COLO668 (cell line): ENCODE measurements at regions not wholly inside any gene's neighbourhood (a gene's known extent, or its start where the extent isn't known, plus 50 kb on each side); places are given as distances from the start of the nearest gene placed in this dataset.

Source experiments
- DNase-seq: peaks from one replicate; lab custom pipeline; 2025; ENCODE audit not compliant: unreplicated experiment; lab: John Stamatoyannopoulos, UW

DNA sequence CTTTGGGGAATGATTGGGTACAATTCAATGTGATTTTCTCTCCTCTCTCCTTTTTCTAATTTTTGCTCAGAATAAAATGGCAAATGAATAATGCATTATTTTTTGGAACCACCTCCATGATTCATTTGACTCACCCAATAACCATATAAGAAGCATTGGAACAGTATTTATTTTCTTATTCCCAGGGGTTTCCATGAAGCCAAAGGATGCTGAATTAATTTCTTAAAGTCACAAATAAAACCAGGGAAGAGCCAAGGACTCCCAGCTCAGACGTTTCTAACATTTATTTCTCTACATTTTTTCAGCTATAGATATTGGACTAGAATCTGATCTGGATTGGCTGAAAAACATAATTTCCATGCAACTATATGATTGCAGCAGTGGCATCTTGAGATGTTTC is 735.2 kb upstream of the ANKRD30A start:
- DNase-seq = no peak

DNA sequence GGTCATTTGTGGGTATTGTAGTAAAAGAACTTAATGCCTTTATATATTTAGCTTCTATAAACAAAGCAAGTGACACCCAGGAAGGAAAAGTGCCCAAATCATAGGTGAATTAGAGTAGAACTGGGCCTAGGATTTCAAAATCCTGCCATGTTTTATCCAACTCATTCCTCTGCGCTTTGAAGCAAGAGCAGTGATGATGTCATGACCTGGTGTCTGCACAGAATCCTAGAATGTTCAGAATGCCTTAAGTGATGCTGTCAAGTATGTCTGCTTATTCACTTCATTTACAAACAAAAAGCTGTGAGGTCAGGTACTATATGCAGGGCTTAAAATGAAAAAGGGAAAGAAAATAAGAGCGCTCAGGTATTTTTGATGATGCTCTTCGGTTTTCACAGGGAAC is 737.2 kb upstream of the ANKRD30A start:
- no peak for DNase-seq

DNA sequence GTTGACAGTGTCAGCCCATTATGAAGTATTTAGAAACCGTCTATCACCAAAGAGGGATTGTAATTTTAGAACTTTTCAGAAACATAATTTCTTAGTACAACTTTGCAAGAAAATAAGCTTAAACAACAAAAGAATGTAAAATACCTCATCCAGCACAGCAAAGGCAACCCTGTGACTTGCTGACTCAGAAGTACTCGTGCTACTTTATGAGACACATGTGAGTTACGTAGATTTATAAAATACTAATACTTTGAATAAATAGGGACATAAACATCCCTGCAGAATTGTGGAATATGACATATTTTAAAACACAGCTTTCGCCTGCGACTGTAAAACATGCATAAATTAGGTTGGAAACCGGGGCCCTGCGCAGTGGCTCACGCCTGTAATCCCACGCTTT is 739.7 kb upstream of the ANKRD30A start:
- no peak for DNase-seq

DNA sequence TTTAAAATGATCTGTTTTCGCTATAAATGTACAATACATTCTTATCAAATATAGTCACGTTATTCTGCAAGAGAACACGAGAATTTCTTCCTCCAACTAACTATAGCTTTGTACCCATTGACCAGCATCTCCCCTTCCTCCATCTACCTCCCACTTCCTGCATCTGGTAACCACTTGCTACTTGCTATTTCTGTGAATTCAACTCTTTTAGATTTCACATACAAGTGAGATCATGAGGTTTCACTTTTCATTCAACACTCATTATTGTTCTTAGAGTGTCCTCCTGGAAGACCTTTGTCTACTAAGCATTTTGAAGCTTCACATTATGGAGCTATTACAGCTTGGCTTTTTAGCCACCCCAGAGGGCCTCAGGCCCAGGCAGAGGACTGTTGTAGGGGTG is 741.3 kb upstream of the FZD8 start:
- no peak for DNase-seq

DNA sequence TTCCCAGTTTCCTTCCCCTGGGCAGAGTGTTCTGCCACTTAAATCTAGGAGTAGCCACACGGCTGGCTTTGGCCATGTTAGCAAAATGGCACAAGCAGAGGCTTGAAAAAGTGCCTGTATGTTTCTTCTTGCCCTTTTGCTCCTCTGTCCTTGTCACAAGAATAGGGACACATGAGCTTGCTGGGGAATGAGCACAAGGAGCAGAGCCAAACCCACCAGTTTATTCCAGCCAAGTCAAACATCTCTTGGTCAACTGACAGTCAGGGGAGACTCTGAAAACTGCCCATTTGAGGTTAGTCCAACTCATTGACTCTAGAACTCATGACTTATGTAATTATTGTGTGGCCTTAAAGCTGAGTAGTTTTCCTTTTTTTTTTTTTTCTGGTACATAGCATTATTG is 739.7 kb upstream of the FZD8 start:
- no peak for DNase-seq

DNA sequence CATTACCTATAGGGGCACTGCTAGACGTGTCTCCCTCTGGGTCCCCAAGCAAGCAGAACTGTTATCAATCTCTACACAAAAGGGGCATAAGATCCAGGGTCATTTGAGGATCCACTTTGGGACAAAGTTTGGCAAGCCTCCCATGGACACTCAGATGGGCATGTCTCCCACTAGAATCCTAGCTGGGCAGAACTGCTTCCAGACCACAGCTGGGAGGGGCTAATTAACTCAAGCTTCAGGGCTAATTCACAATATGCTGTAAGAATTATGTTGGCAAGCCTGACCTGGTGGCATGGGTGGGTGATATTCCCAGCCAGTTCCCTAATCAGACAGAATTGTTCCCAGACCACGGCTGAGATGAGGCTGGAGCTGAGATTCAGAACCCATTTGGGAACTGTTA is 738.4 kb upstream of the FZD8 start:
- no peak for DNase-seq

DNA sequence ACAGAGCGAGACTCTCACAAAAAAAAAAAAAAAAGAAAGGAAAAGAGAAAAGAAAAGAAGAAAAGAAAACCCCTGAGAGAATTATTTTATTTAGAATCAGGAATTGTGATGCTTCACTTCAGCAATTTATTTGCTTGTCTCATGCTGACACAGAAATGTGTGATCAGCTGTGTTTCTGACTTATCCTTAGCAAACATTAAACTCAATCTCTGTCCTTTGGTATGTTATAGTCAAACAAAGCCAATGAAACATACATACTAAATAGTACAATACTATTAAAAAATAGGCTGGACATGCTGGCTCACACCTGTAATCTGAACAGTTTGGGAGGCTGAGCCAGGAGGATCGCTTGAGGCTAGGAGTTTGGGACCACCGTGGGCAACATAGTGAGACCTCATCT is 733.0 kb upstream of the FZD8 start:
- DNase-seq = no peak

DNA sequence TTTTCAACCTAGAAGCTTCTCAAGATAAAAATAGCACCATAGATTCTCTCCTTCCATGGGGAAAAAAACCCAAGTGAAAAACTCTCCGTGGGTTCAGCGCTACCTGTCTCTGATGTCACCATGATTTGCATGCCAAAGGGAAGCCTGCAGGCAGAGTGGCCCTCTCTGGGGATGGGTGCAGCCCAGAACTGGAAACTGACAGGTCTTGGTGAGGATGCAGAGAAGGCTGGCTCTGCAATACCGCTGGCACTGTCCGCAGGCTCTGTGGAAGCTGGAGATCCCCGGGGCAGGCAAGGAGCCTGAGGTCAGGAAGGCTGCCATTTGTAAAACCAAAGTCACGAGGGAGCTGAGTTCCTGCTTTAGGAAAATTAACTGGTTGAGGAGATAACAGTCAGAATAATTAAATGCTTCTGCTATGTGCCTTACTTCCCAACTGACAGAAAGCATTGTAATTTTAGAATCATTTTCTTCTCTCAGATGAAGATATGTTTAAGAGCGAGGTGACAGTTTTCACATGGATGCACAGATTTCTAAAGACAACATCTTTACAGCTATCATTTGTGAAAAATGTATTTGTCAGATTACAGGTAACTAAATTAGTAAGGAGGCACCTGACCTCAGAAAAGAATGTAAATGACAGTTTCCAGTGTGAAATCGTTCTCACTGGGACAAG is 731.5 kb upstream of the FZD8 start:
- DNase-seq = no peak

DNA sequence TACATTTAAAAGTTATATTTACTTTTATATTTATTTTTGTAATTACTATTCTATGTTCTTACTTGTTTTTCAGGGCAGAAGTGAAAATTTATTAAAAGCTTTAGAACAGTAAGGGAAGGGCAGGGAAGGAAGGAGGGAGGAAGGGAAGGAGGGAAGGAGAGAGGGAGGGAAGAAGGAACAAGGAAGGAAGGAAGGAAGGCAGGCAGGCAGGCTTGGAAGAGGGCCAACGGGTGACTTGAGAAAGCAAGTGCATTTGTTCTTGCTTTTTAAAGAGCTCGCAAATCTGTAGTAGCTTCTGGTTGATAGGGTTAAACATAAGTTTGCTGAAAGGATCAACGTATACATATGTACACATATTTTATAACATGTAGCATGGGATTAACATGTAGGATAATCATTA is 725.3 kb upstream of the FZD8 start:
- DNase-seq = no peak

DNA sequence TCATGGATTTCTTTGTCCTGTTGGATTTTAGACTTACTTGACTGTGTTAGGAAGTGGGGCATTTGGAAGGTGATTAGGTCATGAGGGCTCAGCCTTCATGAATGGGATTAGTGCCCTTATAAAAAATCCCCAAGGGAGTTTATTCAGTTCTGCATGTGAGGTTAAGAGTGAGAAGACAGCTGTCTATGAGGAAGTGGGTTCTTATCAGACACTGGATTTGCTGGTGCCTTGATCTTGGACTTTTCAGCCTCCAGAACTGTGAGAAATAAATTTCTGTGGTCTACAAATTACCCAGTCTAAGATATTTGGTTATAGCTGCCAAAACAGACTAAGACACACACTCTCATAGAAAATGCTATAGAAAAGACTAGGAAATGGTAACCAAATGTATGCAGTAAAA is 724.7 kb upstream of the FZD8 start:
- DNase-seq = no peak

DNA sequence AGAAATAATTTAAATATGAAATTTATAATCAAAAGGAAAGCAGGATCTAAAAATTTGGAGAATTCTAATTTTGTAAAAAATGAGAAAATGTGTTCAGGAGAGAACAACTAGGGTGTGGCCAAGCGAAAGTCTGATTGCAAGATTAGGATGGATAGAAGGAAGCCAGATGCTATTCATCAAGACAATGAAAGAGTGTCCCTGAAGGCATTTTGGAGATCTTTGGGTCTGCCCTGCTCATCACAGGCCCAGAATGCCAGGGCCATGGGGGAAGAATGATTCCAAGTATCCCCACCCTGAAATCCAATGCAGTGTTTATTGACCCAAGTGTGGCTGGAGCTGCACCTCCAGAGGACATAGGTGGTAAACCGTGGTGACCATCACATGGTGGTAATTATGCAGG is 724.0 kb upstream of the FZD8 start:
- DNase-seq = no peak

DNA sequence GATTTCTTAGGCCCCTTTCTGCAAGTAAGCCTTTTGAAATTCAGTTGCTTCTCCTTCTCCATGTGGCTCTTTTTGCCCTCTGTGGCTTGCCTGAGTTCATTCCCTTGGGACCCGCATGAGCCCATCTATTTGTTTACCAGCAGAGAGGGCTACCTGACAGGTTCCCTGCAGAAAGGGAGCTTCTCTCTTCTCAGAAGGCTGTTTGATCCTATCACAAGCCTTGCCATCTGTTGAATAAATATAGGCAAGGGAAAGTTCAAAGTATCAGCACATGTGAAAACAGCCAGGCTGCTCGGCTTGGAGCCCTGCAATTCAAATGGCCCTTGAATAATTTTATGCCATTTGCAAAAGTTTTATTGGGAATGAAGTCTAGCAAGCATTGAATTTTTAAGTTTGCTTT is 720.2 kb upstream of the FZD8 start:
- no peak for DNase-seq

DNA sequence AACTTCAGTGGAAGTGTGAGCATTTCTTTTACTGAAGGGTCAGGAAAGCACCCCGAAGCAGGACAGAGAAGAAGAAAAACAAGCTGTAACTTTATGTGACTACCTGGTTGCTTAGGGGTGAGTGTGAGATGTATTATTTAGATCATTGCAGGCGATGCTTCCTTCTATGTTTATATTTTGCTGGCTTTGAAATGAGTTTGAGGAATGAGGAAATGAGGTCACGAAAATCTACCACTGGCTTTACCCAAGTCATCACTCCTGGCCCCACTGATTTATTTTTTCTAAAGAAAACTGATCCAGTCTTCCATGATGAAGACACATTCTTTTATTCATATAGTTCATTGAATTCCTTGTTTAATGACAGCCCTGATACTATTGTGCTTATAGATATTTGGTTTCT is 716.6 kb upstream of the FZD8 start:
- DNase-seq = no peak

DNA sequence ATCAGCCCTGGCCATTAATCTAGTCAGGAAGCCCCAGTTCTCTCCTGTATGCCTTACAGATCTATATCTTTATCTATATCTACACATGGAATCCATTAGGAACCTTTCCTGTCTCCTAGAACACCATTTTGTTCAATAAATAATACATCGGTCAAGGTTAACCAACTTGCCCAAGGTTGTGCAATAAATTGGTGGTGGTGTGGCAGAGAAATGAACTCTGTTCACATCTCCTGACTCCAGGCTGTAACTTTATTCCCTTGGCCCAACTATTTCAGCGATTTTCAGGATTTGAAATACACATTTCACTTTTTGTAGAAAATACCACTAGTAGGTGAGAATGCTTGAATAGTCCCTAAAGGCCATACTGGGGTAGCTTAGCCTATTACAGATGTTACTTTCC is 712.5 kb upstream of the FZD8 start:
- no peak for DNase-seq

DNA sequence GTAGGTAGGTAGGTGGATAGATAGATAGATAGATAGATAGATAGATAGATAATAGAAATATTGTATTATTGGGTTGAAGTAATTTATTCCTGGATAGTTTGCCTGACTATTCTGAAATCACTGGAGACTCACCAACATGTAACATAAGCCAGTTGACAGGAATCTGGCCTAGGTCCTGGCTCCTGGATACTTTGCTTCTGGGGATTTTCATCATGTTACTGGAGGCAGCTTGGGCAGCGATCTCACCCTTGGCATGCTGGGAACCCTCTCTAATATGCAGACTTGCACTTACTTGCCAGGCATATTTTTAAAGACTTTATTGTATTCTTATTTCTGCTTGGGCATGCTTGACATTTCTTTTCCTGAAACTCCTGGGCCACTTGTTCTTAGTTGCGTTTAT is 709.1 kb upstream of the FZD8 start:
- DNase-seq = no peak

DNA sequence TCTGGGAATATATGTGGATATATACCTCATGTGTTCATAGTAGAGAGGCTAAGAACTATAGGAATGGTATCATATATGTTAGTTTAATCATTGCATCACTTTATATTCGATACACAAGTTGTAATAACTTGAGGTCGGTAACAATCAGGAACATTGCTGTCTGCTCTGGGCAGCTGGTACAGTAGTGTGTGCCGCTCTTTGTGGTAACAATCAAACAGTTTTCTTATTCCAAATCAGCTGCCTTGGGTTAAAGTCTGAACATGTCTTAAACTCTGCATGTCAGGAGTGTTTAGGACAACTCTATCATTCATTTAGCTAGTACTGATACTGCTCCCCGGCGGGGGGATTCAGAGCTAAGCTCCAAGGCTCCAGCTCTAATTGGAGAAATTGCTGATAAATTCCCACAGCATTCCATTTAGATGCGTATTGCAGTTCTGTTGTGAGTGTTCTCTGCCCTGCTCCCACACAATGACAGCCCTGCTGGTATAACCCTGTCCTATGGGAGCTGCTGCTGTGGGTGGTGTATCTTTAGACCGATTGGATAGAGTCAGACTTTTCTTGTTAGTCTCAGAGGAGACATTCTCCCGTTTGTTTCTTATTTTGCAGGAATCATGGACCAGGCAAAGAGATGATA is 707.5 kb upstream of the FZD8 start:
- DNase-seq = no peak

DNA sequence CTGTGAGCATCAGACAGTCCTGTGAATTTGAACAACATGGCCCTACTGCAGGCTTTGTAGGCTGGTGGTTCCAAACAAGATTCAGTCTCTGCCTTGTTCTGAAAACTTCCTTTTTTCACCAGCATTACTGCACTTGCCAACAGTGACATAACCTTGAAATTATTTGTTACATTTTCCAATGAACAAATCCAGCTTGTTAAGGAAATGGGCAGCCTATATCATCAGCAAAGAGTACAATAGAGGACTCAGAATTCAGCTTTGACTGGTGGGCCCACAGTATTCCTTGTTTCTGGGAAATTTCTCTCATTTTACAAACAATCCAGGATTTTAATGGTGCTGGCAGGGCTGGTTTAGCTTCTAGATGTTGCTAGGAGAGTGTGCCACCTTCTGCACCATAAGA is 703.7 kb upstream of the FZD8 start:
- DNase-seq = no peak

DNA sequence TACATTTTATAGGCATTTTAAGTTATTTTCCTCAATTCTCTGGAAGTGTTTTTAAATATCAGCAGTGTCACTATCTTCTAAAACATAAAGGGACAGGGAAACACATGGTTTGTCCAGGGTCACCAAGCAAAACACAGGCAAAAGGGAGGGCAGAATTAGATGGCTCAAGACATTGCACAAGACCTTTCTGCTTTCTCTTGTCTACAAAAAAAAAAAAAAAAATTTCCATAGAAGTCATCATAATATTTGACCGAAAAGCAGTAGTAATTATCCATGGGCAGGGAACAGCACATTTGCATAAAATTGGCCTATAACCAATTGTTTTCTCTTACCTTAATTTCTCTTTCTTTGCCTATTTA is 703.1 kb upstream of the FZD8 start:
- no peak for DNase-seq

DNA sequence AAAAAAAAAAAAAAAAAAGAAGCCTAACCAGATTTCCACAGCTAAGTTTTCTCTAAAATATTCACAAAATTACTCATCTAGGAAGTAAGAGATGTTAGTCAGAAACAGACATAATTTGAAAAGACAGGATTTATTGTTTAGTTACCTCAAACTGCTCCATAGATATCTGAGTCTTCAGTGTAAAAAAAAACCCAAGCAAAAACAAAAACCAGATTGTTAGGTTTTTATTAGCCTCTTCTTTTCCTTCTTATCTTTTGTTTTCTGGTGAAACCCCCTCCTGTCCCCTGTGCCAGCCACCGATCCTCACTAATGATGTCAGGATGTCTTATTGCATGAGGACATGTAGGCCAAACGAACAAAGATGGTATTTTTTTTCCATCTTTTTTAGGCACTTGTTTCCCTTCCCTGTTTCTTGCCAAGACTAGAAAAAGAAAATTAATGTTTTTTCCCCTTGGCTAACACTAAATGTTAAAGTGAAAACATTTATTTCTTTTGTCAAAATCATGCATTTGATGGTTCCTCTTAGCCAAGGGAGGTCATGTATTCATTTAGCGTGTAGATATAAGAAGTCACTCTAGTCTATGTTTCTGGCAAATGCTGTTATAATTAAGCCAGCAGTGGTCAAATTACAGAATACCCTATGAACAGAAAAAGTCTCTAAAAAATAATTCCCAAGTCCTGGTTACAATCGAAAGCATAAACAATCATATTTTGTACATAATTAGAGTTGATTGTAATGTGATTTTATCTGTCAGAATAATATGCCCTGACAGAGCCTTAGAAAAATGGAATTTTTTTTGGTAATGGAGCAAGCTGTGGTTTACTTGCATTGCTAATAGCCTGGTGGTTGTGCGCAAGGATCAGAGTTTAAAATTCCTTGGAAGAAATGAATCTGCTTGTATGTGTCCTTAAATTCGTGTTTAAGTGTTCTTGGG is 702.4 kb upstream of the FZD8 start:
- DNase-seq = no peak

DNA sequence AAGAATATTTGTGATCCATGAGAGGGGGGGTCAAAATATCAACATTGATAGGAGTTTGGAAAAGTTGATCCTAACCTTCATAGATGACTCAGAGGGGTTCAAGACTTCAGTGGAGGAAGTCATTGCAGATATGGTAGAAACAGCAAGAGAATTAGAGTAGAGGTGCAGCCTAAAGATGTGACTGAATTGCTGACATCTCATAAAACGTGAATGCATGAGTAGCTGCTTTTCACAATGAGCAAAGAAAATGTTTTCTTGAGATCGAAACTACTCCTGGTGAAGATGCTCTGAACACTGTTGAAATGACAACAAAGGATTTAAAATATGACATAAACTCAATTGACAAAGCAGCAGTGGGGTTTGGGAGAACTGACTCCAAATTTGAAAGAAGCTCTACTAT is 700.7 kb upstream of the FZD8 start:
- no peak for DNase-seq

DNA sequence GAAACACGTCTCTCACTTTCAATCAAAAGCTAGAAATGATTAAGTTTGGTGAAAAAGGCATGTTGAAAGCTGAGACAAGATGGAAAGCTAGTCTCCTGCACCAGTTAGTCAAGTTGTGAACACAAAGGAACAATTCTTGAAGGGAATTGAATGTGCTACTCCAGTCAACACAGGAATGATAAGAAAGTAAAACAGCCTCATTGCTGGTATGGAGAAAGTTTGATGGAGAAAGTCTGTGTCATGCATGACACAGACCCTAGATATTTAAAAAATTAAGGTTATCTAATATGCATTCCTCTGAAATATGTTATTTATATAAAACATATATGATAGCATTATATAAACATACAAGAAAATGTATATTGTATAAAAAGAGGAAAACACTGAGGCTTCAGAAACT is 699.4 kb upstream of the FZD8 start:
- DNase-seq = no peak

DNA sequence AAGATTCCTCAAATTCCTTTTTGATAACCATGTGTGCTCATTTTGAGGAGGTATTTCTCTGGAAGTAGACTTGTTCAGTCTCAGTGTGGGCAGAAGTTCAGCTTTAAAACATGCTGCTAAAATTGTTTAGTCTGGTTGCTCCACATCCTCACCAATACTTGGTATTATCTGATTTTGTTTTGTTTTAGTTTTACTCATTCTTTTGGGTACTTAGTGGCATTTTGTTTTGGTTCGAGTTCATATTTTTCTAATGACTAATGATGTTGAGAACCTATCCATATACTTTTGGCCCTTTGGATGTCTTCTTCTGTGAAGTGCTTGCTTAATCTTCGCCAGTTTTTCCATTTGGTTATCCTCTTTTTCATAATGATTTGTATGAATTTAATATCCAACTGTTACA is 694.2 kb upstream of the FZD8 start:
- no peak for DNase-seq
